ENCODE measurements at regions not wholly inside any gene's neighbourhood (a gene's known extent, or its start where the extent isn't known, plus 50 kb on each side); places are given as distances from the start of the nearest gene placed in this dataset.

GRCh38 chr20:52899041-52899608 lies 73.0 kb upstream of the TSHZ2 start:
- no peaks in the 10 kb centered on the region for H3K23me2 ChIP-seq (ENCODE audit: low read depth, low read length)
- no peak overlapping the region for H3K4me2 ChIP-seq (ENCODE audit: insufficient read depth in 1 of 2, low read depth in 2 of 2, low read length in 2 of 2)
- no peaks in the 10 kb centered on the region for H3K36me3 ChIP-seq (ENCODE audit: control insufficient read depth in 2 of 4, insufficient read depth in 4 of 4, low read length in 3 of 4)
- no peaks in the 10 kb centered on the region for H3K79me2 ChIP-seq (ENCODE audit: control insufficient read depth in 1 of 2, insufficient read depth in 2 of 2, low read length in 2 of 2)
- no peak overlapping the region for H3K4me3 ChIP-seq (ENCODE audit: extremely low read depth in 1 of 4, insufficient read depth in 2 of 4, low read depth in 3 of 4, low read length in 4 of 4)
- H4K8ac ChIP-seq (ENCODE audit: extremely low read depth, insufficient read depth, low read length) = no peak overlapping the region
- FAIRE-seq (no peak), DNase-seq (ENCODE audit: low read depth in 1 of 2, low spot score in 2 of 2) (no peak)
- H2AFZ ChIP-seq (ENCODE audit: low read length) = no peak overlapping the region
- no peaks in the 10 kb centered on the region for H3K9me3 ChIP-seq (ENCODE audit: insufficient read depth in 2 of 2, low read depth in 1 of 2, low read length in 1 of 2)
- no peak overlapping the region for H2BK12ac ChIP-seq (ENCODE audit: low read depth, low read length)
- H2BK120ac ChIP-seq (replicated peaks; ENCODE audit: low read depth, low read length) = no peak overlapping the region
- no peak overlapping the region for H3K14ac ChIP-seq (ENCODE audit: insufficient read length)
- no peak overlapping the region for H3K56ac ChIP-seq (replicated peaks; ENCODE audit: insufficient read length, low read depth, low read length)
- H3K4ac ChIP-seq (replicated peaks; ENCODE audit: insufficient read length, low read depth, low read length) = no peak overlapping the region
- no peak for TF ChIP-seq RAD21 (IDR thresholded peaks at IDR 0.05 in 1 of 2, conservative IDR thresholded peaks at IDR 0.05 in 1 of 2; ENCODE audit: low read depth in 2 of 2, low read length in 2 of 2)
- no peak for TF ChIP-seq PHF8 (conservative IDR thresholded peaks at IDR 0.05; ENCODE audit: low read depth, low read length)
- TF ChIP-seq EP300 (IDR thresholded peaks at IDR 0.05; ENCODE audit: borderline replicate concordance in 1 of 2, low read depth in 2 of 2, low read length in 2 of 2) = no peak
- TF ChIP-seq GTF2F1 (IDR thresholded peaks at IDR 0.05; ENCODE audit: borderline replicate concordance, low read depth, low read length) = no peak
- TF ChIP-seq USF2 (IDR thresholded peaks at IDR 0.05; ENCODE audit: low read length) = no peak
- TF ChIP-seq TEAD4 (IDR thresholded peaks at IDR 0.05; ENCODE audit: low read depth, low read length) = no peak
- TF ChIP-seq RBBP5 (IDR thresholded peaks at IDR 0.05; ENCODE audit: borderline replicate concordance, low read depth, low read length) = no peak
- TF ChIP-seq JUND (IDR thresholded peaks at IDR 0.05; ENCODE audit: low read length) = no peak
- TF ChIP-seq KDM1A (IDR thresholded peaks at IDR 0.05; ENCODE audit: borderline replicate concordance, low read length) = no peak
- no peak for TF ChIP-seq RNF2 (IDR thresholded peaks at IDR 0.05; ENCODE audit: borderline replicate concordance, low read depth, low read length, missing control alignments, poor library complexity, severe bottlenecking)
- no peak for TF ChIP-seq SP2 (IDR thresholded peaks at IDR 0.05; ENCODE audit: low read length)
- TF ChIP-seq NANOG (IDR thresholded peaks at IDR 0.05; ENCODE audit: insufficient read depth, low read depth, low read length, poor library complexity, severe bottlenecking) = no peak
- CTCF ChIA-PET (ENCODE audit: partially characterized antibody) = no interaction called here
- H4K5ac ChIP-seq (ENCODE audit: insufficient read length, low read depth, low read length) = no peak overlapping the region
- H2BK15ac ChIP-seq (ENCODE audit: low read length) = no peak overlapping the region
- no peak overlapping the region for H3K9ac ChIP-seq (replicated peaks in 1 of 4; ENCODE audit: extremely low read depth in 1 of 4, low read depth in 3 of 4, low read length in 3 of 4)
- H4K91ac ChIP-seq (replicated peaks; ENCODE audit: insufficient read length, low read length) = no peak overlapping the region
- H3K79me1 ChIP-seq (ENCODE audit: low read depth, low read length) = no peaks in the 10 kb centered on the region
- no peak overlapping the region for H2AK5ac ChIP-seq (ENCODE audit: low read depth, low read length)
- H2BK5ac ChIP-seq (ENCODE audit: low read depth, low read length) = no peak overlapping the region
- no peaks in the 10 kb centered on the region for H3K27me3 ChIP-seq (replicated peaks in 1 of 4; ENCODE audit: control insufficient read depth in 3 of 4, extremely low read depth in 1 of 4, insufficient read depth in 3 of 4, low read length in 3 of 4)
- H3K27ac ChIP-seq (ENCODE audit: low read depth, low read length) = no peak overlapping the region
- no peak overlapping the region for H3K23ac ChIP-seq (ENCODE audit: insufficient read length)
- no peak overlapping the region for H3K18ac ChIP-seq (ENCODE audit: extremely low read depth, low read length)
- no peak overlapping the region for H2BK20ac ChIP-seq (ENCODE audit: low read length)
- H3K4me1 ChIP-seq (replicated peaks in 1 of 4; ENCODE audit: control insufficient read depth in 3 of 4, insufficient read depth in 4 of 4, low read length in 3 of 4) = no peaks in the 10 kb centered on the region
- no peaks in the 10 kb centered on the region for H4K20me1 ChIP-seq (replicated peaks in 1 of 2; ENCODE audit: control insufficient read depth in 1 of 2, insufficient read depth in 2 of 2, low read length in 2 of 2)
- POLR2A ChIA-PET (ENCODE audit: partially characterized antibody) = no interaction called here
- 96% methylated on average over 5 of the region's 5 CpGs; no CpG with 5 or more reads in 1 of the 2 experiments for WGBS, 2 experiments (ENCODE audit: extremely low coverage in 1 of 2, insufficient coverage in 1 of 2, insufficient read length in 1 of 2, insufficient replicate concordance in 2 of 2, low coverage in 1 of 2, low lambda C conversion rate in 2 of 2, missing lambda C conversion rate in 1 of 2)

All from H1 (cell line).